ENCODE measurements at regions not wholly inside any gene's neighbourhood (a gene's known extent, or its start where the extent isn't known, plus 50 kb on each side); places are given as distances from the start of the nearest gene placed in this dataset.

- intact Hi-C loops (cut with DNase I), result no loop called here
- DNase-seq (ENCODE audit: low spot score), result no peak
Observed at GRCh38 chr20:22412977-22413868, 171.1 kb downstream of the FOXA2 start.

- intact Hi-C loops (cut with DNase I), result no loop called here
- peak; percentile 88 for DNase-seq (ENCODE audit: low spot score)
Observed at GRCh38 chr20:22411627-22412450, 172.5 kb downstream of the FOXA2 start.

GRCh38 chr20:22411286-22411626, 173.1 kb downstream of the FOXA2 start:
- intact Hi-C loops (cut with DNase I), result no loop called here
- DNase-seq (ENCODE audit: low spot score), result no peak

- no peak for DNase-seq (ENCODE audit: low spot score)
- intact Hi-C loops (cut with DNase I), result no loop called here
Observed at GRCh38 chr20:22410556-22411130, 173.7 kb downstream of the FOXA2 start.

GRCh38 chr20:22408521-22409402, 175.6 kb downstream of the FOXA2 start:
- intact Hi-C loops (cut with DNase I), result no loop called here
- DNase-seq (ENCODE audit: low spot score), result no peak

GRCh38 chr20:22407237-22408193, 176.9 kb downstream of the FOXA2 start:
- intact Hi-C loops (cut with DNase I), result no loop called here
- DNase-seq (ENCODE audit: low spot score), result no peak

- intact Hi-C loops (cut with DNase I), result no loop called here
- no peak for DNase-seq (ENCODE audit: low spot score)
Observed at GRCh38 chr20:22404419-22405170, 179.8 kb downstream of the FOXA2 start.

GRCh38 chr20:22403632-22404361, 180.6 kb downstream of the FOXA2 start:
- intact Hi-C loops (cut with DNase I), result no loop called here

GRCh38 chr20:22403022-22403631, 181.2 kb downstream of the FOXA2 start:
- intact Hi-C loops (cut with DNase I), result no loop called here
- DNase-seq (ENCODE audit: low spot score), result no peak

More at GRCh38 chr20:22403632-22404361, 180.6 kb downstream of the FOXA2 start:
- DNase-seq (ENCODE audit: low spot score), result no peak

GRCh38 chr20:22402550-22402949, 181.8 kb downstream of the FOXA2 start:
- intact Hi-C loops (cut with DNase I), result no loop called here
- DNase-seq (ENCODE audit: low spot score), result no peak

- intact Hi-C loops (cut with DNase I), result no loop called here
- DNase-seq (ENCODE audit: low spot score), result no peak
Observed at GRCh38 chr20:22400440-22400839, 183.9 kb downstream of the FOXA2 start.

GRCh38 chr20:22394583-22394982, 189.8 kb downstream of the FOXA2 start:
- no peak for DNase-seq (ENCODE audit: low spot score)
- intact Hi-C loops (cut with DNase I), result no loop called here

- no peak for DNase-seq (ENCODE audit: low spot score)
- intact Hi-C loops (cut with DNase I), result no loop called here
Observed at GRCh38 chr20:22390543-22390903, 193.8 kb downstream of the FOXA2 start.

- DNase-seq (ENCODE audit: low spot score), result no peak
- intact Hi-C loops (cut with DNase I), result no loop called here
Observed at GRCh38 chr20:22389836-22390542, 194.4 kb downstream of the FOXA2 start.

- intact Hi-C loops (cut with DNase I), result no loop called here
- DNase-seq (ENCODE audit: low spot score), result no peak
Observed at GRCh38 chr20:22387452-22387851, 196.9 kb downstream of the FOXA2 start.

- no peak for DNase-seq (ENCODE audit: low spot score)
- intact Hi-C loops (cut with DNase I), result no loop called here
Observed at GRCh38 chr20:22386306-22386623, 198.1 kb downstream of the FOXA2 start.
